Neural cell (in vitro differentiated cells): ENCODE measurements at regions not wholly inside any gene's neighbourhood (a gene's known extent, or its start where the extent isn't known, plus 50 kb on each side); places are given as distances from the start of the nearest gene placed in this dataset.

Source experiments
- H2AFZ ChIP-seq: fragments of 200-600, 300-800 bp; sonication (generic), shearing (Covaris generic); 2 replicates; pipeline ENCODE4 v1.6.0; 2014; ENCODE audit warnings: low read depth, mild to moderate bottlenecking, antibody characterized with exemption, low read length, moderate library complexity
- H3F3A ChIP-seq: fragments of 200-600 bp; shearing (Covaris generic); 2 replicates; pipeline ENCODE4 v1.6.1; 2016; ENCODE audit warnings: mild to moderate bottlenecking, moderate library complexity, mixed read lengths, antibody characterized with exemption, low read length; ENCODE audit not compliant: insufficient read depth, poor library complexity, severe bottlenecking
- H3K27ac ChIP-seq: fragments of 200-600, 300-800 bp; sonication (generic), shearing (Covaris generic); 2 replicates; pipeline ENCODE4 v1.5.1; 2014; ENCODE audit warnings: mild to moderate bottlenecking, low read length, moderate library complexity
- H3K27me3 ChIP-seq: fragments of 300-800, 200-600 bp; sonication (generic), shearing (Covaris generic); 2 replicates; pipeline ENCODE4 v1.6.0; 2014; ENCODE audit warnings: mild to moderate bottlenecking, low read depth, low read length, moderate library complexity; ENCODE audit not compliant: insufficient read depth
- H3K36me3 ChIP-seq: fragments of 300-800, 200-600 bp; sonication (generic), shearing (Covaris generic); 2 replicates; pipeline ENCODE4 v1.5.1; 2014; ENCODE audit warnings: mild to moderate bottlenecking, antibody characterized with exemption, low read length, moderate library complexity; ENCODE audit not compliant: insufficient read depth
- H3K4me2 ChIP-seq: fragments of 300-800, 200-600 bp; sonication (generic), shearing (Covaris generic); 2 replicates; pipeline ENCODE4 v1.6.0; 2014; ENCODE audit warnings: mild to moderate bottlenecking, low read length
- H3K4me3 ChIP-seq: fragments of 300-800, 200-600 bp; sonication (generic), shearing (Covaris generic); 2 replicates; pipeline ENCODE4 v1.5.1; 2014; ENCODE audit warnings: mild to moderate bottlenecking, low read length, moderate library complexity
- H3K79me2 ChIP-seq: fragments of 200-600 bp; shearing (Covaris generic); replicated peaks from 2 replicates; pipeline ENCODE4 v1.6.0; 2014; ENCODE audit warnings: mild to moderate bottlenecking, low read length, moderate library complexity; ENCODE audit not compliant: insufficient read depth
- H3K9ac ChIP-seq: fragments of 300-800, 200-600 bp; sonication (generic), shearing (Covaris generic); 2 replicates; pipeline ENCODE4 v1.6.1; 2016; ENCODE audit warnings: mild to moderate bottlenecking, low read length, mixed read lengths
- H3K9me2 ChIP-seq: fragments of 200-600 bp; shearing (Covaris generic); 2 replicates; pipeline ENCODE4 v1.6.1; 2016; ENCODE audit warnings: mild to moderate bottlenecking, low read length, mixed read lengths; ENCODE audit not compliant: insufficient read depth
- H3K9me3 ChIP-seq: fragments of 200-600, 300-800 bp; sonication (generic), shearing (Covaris generic); 2 replicates; pipeline ENCODE4 v1.6.1; 2016; ENCODE audit warnings: mild to moderate bottlenecking, mixed run types, low read length, moderate library complexity, mixed read lengths
- H4K20me1 ChIP-seq: fragments of 200-600 bp; shearing (Covaris generic); 2 replicates; pipeline ENCODE4 v1.6.1; 2016; ENCODE audit warnings: mild to moderate bottlenecking, mixed run types; ENCODE audit not compliant: insufficient read depth
- CTCF ChIP-seq: fragments of 450-650 bp; IDR thresholded peaks from 2 replicates; pipeline ENCODE4 v1.5.1; 2014; ENCODE audit warnings: antibody characterized with exemption, mild to moderate bottlenecking, moderate library complexity; ENCODE audit not compliant: poor library complexity, severe bottlenecking
- EP300 ChIP-seq: fragments of 450-650 bp; conservative IDR thresholded peaks from 2 replicates; pipeline ENCODE4 v1.6.1; 2014; ENCODE audit warnings: antibody characterized with exemption, mild to moderate bottlenecking, moderate library complexity; ENCODE audit not compliant: poor library complexity, severe bottlenecking
- EZH2 ChIP-seq: fragments of 200-600, 300-800 bp; shearing (Covaris generic), sonication (generic); IDR thresholded peaks from 2 replicates; pipeline ENCODE4 v1.6.1; 2014; ENCODE audit warnings: antibody characterized with exemption, low read length, borderline replicate concordance, mild to moderate bottlenecking; ENCODE audit not compliant: insufficient read depth, poor library complexity, severe bottlenecking
- MXI1 ChIP-seq: fragments of 450-650 bp; conservative IDR thresholded peaks from 2 replicates; pipeline ENCODE4 v1.6.1; 2014; ENCODE audit warnings: antibody characterized with exemption, mild to moderate bottlenecking; ENCODE audit not compliant: poor library complexity, severe bottlenecking
- POLR2AphosphoS5 ChIP-seq: IDR thresholded peaks from 2 replicates; pipeline ENCODE4 v1.6.1; 2012
- RAD21 ChIP-seq: fragments of 450-650 bp; conservative IDR thresholded peaks from 2 replicates; pipeline ENCODE4 v1.6.1; 2014; ENCODE audit warnings: antibody characterized with exemption, mild to moderate bottlenecking, moderate library complexity
- REST ChIP-seq: IDR thresholded peaks from 2 replicates; pipeline ENCODE4 v1.6.1; 2012; ENCODE audit warnings: borderline replicate concordance
- SMC3 ChIP-seq: fragments of 450-650 bp; conservative IDR thresholded peaks from 2 replicates; pipeline ENCODE4 v1.6.1; 2014; ENCODE audit warnings: antibody characterized with exemption, mild to moderate bottlenecking, moderate library complexity; ENCODE audit not compliant: poor library complexity
- TAF1 ChIP-seq: IDR thresholded peaks from 2 replicates; pipeline ENCODE4 v1.6.1; 2012; ENCODE audit warnings: low read depth

- no peak overlapping the region for H3K4me3 ChIP-seq
- H4K20me1 ChIP-seq = no peaks in the 10 kb centered on the region
- no peak for TF ChIP-seq EP300
- TF ChIP-seq CTCF = no peak
- TF ChIP-seq SMC3 = no peak
- no peak for TF ChIP-seq RAD21
- no peak for TF ChIP-seq MXI1
- TF ChIP-seq REST = no peak
- TF ChIP-seq POLR2AphosphoS5 = no peak
- no peak for TF ChIP-seq EZH2
- no peak for TF ChIP-seq TAF1
- no peak overlapping the region for H3K9ac ChIP-seq
- no peaks in the 10 kb centered on the region for H3K79me2 ChIP-seq
- H3K9me2 ChIP-seq = no peaks in the 10 kb centered on the region
- no peaks in the 10 kb centered on the region for H3K36me3 ChIP-seq
- H3K27ac ChIP-seq = no peak overlapping the region
- no peak overlapping the region for H2AFZ ChIP-seq
- no peaks in the 10 kb centered on the region for H3K27me3 ChIP-seq
- no peaks in the 10 kb centered on the region for H3K9me3 ChIP-seq
- H3F3A ChIP-seq = no peaks in the 10 kb centered on the region
- no peak overlapping the region for H3K4me2 ChIP-seq
Measured at GRCh38 chr11:80687941-80688340, 1247.1 kb upstream of the TENM4 start.

GRCh38 chr11:80686889-80687288 lies 1246.1 kb upstream of the TENM4 start:
- no peaks in the 10 kb centered on the region for H3F3A ChIP-seq
- TF ChIP-seq MXI1 = no peak
- no peak for TF ChIP-seq EP300
- no peak for TF ChIP-seq RAD21
- TF ChIP-seq REST = no peak
- no peaks in the 10 kb centered on the region for H4K20me1 ChIP-seq
- no peaks in the 10 kb centered on the region for H3K36me3 ChIP-seq
- no peak overlapping the region for H3K4me3 ChIP-seq
- H3K27me3 ChIP-seq = no peaks in the 10 kb centered on the region
- H3K79me2 ChIP-seq = no peaks in the 10 kb centered on the region
- no peak overlapping the region for H3K27ac ChIP-seq
- no peak overlapping the region for H3K4me2 ChIP-seq
- no peaks in the 10 kb centered on the region for H3K9me2 ChIP-seq
- no peak overlapping the region for H2AFZ ChIP-seq
- H3K9me3 ChIP-seq = no peaks in the 10 kb centered on the region
- H3K9ac ChIP-seq = no peak overlapping the region
